ENCODE measurements at regions not wholly inside any gene's neighbourhood (a gene's known extent, or its start where the extent isn't known, plus 50 kb on each side); places are given as distances from the start of the nearest gene placed in this dataset.

DNA sequence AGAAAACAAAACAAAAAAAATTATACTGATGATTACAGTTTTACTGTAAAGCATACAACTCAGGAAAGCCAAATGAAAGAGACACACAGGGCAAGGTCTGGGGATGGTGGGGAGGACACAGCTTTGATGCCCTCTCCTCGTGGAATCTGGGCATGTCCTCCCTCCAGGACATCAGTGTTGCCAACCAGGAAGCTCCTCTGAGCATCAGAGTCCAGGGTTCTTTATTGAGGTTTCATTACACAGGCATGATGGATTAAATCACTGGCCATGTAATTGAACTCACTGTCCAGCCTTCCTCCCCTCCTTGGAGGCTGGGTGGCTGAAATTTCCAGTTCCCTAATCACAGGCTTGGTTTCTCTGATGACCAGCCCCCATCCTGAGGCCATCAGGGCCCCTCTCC, 89.6 kb upstream of the MIER3 start:
- in situ Hi-C loops (cut with MboI) (no loop called here), intact Hi-C loops (cut with micrococcal nuclease) (no loop called here)
- Histone ChIP-seq H3K4me1 (replicated peaks in 1 of 2; ENCODE audit: control insufficient read depth in 2 of 2, insufficient read depth in 2 of 2, low read length in 2 of 2) (peaks cover 0 to 12% of the 10 kb centered on the region in 2 experiments; a peak in 2 of 5 replicates), H3K36me3 (ENCODE audit: control insufficient read depth, insufficient read depth, low read length) (no peaks in the 10 kb centered on the region), H3K9me1 (ENCODE audit: control insufficient read depth, insufficient read depth, low read length) (no peaks in the 10 kb centered on the region), H3K9me3 (replicated peaks; ENCODE audit: control insufficient read depth, insufficient read depth, low read depth, low read length) (no peaks in the 10 kb centered on the region), H3K27me3 (ENCODE audit: control insufficient read depth in 2 of 2, insufficient read depth in 2 of 2, low read length in 2 of 2) (peaks cover 0 to 6% of the 10 kb centered on the region in 2 experiments; a peak in 3 of 5 replicates), H2AFZ (ENCODE audit: low read depth, low read length) (no peak overlapping the region), H3K4me3 (no peak overlapping the region), H3K79me2 (ENCODE audit: control insufficient read depth, insufficient read depth, low read length) (no peaks in the 10 kb centered on the region), H3K4me2 (ENCODE audit: insufficient read depth, low read length) (no peak overlapping the region), H3K9ac (ENCODE audit: insufficient read depth in 1 of 2, low read depth in 2 of 2, low read length in 2 of 2) (no peak overlapping the region), H4K20me1 (replicated peaks; ENCODE audit: control insufficient read depth, insufficient read depth, low read length) (0 out of 2 replicates have a peak, but pooled peaks cover 7% of the 10 kb centered on the region), H3K27ac (ENCODE audit: extremely low read depth, low read depth, low read length) (no peak overlapping the region)
- ATAC-seq, result no peak
- no peak for FAIRE-seq
- no TSS peak for BruUV-seq (replicated peaks)
- no peak for DNase-seq (ENCODE audit: extremely low read depth in 1 of 4, low spot score in 3 of 4)
- ChIA-PET CTCF (ENCODE audit: low intra/inter-chr PET ratio) (no interaction called here), POLR2A (interaction anchor here (0.8 kb wide), 1 partner anchor 8 kb away, joined by 5 read pairs; no protein-coding TSS in a partner anchor)
- TF ChIP-seq ZNF224 (CRISPR knock-in tag; IDR thresholded peaks at IDR 0.05) (no peak), ERF (CRISPR knock-in tag; IDR thresholded peaks at IDR 0.05) (no peak)
- TF ChIP-seq, protein P1, sequence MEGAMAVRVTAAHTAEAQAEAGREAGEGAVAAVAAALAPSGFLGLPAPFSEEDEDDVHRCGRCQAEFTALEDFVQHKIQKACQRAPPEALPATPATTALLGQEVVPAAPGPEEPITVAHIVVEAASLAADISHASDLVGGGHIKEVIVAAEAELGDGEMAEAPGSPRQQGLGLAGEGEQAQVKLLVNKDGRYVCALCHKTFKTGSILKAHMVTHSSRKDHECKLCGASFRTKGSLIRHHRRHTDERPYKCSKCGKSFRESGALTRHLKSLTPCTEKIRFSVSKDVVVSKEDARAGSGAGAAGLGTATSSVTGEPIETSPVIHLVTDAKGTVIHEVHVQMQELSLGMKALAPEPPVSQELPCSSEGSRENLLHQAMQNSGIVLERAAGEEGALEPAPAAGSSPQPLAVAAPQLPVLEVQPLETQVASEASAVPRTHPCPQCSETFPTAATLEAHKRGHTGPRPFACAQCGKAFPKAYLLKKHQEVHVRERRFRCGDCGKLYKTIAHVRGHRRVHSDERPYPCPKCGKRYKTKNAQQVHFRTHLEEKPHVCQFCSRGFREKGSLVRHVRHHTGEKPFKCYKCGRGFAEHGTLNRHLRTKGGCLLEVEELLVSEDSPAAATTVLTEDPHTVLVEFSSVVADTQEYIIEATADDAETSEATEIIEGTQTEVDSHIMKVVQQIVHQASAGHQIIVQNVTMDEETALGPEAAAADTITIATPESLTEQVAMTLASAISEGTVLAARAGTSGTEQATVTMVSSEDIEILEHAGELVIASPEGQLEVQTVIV (CRISPR knock-in tag; IDR thresholded peaks at IDR 0.05; ENCODE audit: borderline replicate concordance), result no peak
- WGBS (ENCODE audit: insufficient coverage, low coverage, missing lambda C conversion rate), result 0% methylated on average over 1 of the region's 1 CpG

DNA sequence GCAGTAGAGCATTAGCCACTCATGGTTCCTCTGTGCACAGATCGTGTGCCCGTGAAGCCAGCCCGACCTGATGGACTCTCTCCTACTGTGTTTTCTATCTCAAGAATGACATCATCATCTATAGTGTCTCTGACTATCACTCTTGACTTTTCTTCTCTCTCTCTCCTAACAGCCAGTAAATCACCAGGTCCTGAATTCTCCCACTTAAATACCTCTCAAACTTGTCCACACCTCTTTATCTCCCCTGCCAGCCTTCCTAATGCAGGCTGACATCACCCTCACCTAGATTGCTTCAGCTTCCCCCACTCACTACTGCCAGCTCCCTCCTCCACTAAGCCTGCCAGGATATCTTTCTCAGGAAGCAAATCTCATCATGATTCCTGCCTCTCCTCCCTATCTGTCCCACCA, 90.6 kb upstream of the MIER3 start:
- no peak overlapping the region for H2AFZ ChIP-seq (ENCODE audit: low read depth, low read length)
- peak in 2 of 4 experiments; percentile 50 to 52 for DNase-seq (ENCODE audit: extremely low read depth in 1 of 4, low spot score in 3 of 4)
- no peaks in the 10 kb centered on the region for H3K9me3 ChIP-seq (replicated peaks; ENCODE audit: control insufficient read depth, insufficient read depth, low read depth, low read length)
- H3K27ac ChIP-seq (ENCODE audit: extremely low read depth, low read depth, low read length), result no peak overlapping the region
- H3K9me1 ChIP-seq (ENCODE audit: control insufficient read depth, insufficient read depth, low read length), result no peaks in the 10 kb centered on the region
- peaks cover 0 to 12% of the 10 kb centered on the region in 2 experiments; a peak in 2 of 5 replicates for H3K4me1 ChIP-seq (replicated peaks in 1 of 2; ENCODE audit: control insufficient read depth in 2 of 2, insufficient read depth in 2 of 2, low read length in 2 of 2)
- H3K79me2 ChIP-seq (ENCODE audit: control insufficient read depth, insufficient read depth, low read length), result no peaks in the 10 kb centered on the region
- ATAC-seq, result peak; percentile 89
- H3K27me3 ChIP-seq (ENCODE audit: control insufficient read depth in 2 of 2, insufficient read depth in 2 of 2, low read length in 2 of 2), result peaks cover 0 to 6% of the 10 kb centered on the region in 2 experiments; a peak in 3 of 5 replicates
- no peak for FAIRE-seq
- no peak overlapping the region for H3K4me2 ChIP-seq (ENCODE audit: insufficient read depth, low read length)
- in situ Hi-C loops (cut with MboI) (no loop called here), intact Hi-C loops (cut with micrococcal nuclease) (no loop called here)
- no peak overlapping the region for H3K9ac ChIP-seq (ENCODE audit: insufficient read depth in 1 of 2, low read depth in 2 of 2, low read length in 2 of 2)
- no peaks in the 10 kb centered on the region for H3K36me3 ChIP-seq (ENCODE audit: control insufficient read depth, insufficient read depth, low read length)
- H3K4me3 ChIP-seq, result no peak overlapping the region
- 0% methylated on average over 3 of the region's 3 CpGs for WGBS (ENCODE audit: insufficient coverage, low coverage, missing lambda C conversion rate)
- H4K20me1 ChIP-seq (replicated peaks; ENCODE audit: control insufficient read depth, insufficient read depth, low read length), result 0 out of 2 replicates have a peak, but pooled peaks cover 7% of the 10 kb centered on the region
- POLR2A ChIA-PET, result no interaction called here
- CTCF ChIA-PET (ENCODE audit: low intra/inter-chr PET ratio), result no interaction called here
- no TSS peak for BruUV-seq (replicated peaks)
- TF ChIP-seq HLTF (IDR thresholded peaks at IDR 0.05) (no peak), RBM17 (IDR thresholded peaks at IDR 0.05; ENCODE audit: borderline replicate concordance, low read depth, low read length) (no peak)
- TF ChIP-seq, protein P2, sequence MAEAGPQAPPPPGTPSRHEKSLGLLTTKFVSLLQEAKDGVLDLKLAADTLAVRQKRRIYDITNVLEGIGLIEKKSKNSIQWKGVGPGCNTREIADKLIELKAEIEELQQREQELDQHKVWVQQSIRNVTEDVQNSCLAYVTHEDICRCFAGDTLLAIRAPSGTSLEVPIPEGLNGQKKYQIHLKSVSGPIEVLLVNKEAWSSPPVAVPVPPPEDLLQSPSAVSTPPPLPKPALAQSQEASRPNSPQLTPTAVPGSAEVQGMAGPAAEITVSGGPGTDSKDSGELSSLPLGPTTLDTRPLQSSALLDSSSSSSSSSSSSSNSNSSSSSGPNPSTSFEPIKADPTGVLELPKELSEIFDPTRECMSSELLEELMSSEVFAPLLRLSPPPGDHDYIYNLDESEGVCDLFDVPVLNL (CRISPR knock-in tag; IDR thresholded peaks at IDR 0.05; ENCODE audit: low read depth), result no peak
- TF ChIP-seq, protein P3, sequence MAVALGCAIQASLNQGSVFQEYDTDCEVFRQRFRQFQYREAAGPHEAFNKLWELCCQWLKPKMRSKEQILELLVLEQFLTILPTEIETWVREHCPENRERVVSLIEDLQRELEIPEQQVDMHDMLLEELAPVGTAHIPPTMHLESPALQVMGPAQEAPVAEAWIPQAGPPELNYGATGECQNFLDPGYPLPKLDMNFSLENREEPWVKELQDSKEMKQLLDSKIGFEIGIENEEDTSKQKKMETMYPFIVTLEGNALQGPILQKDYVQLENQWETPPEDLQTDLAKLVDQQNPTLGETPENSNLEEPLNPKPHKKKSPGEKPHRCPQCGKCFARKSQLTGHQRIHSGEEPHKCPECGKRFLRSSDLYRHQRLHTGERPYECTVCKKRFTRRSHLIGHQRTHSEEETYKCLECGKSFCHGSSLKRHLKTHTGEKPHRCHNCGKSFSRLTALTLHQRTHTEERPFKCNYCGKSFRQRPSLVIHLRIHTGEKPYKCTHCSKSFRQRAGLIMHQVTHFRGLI (CRISPR knock-in tag; IDR thresholded peaks at IDR 0.05), result no peak
